Activated CD8-positive, alpha-beta memory T cell treated with anti-CD3 and anti-CD28 coated beads for 36 hours (primary cell): ENCODE measurements at regions not wholly inside any gene's neighbourhood (a gene's known extent, or its start where the extent isn't known, plus 50 kb on each side); places are given as distances from the start of the nearest gene placed in this dataset.
"Not testable (repeated sequence)": the region's sequence is repeated elsewhere in the genome, so short reads cannot be mapped to it uniquely, and the experiment has no call there.

Source experiments
- CTCF ChIA-PET: fragments of 350-600 bp; sonication (Branson Sonifier 250); formaldehyde crosslinking; loops from one replicate; lab custom pipeline; 2021; ENCODE audit warnings: antibody characterized with exemption; lab: Charles Lee
- POLR2A ChIA-PET: fragments of 350-600 bp; sonication (Branson Sonifier 250); formaldehyde crosslinking; loops from one replicate; lab custom pipeline; 2021; ENCODE audit warnings: antibody characterized with exemption; lab: Charles Lee

GRCh38 chr18:49697757-49698524, 115.4 kb downstream of the ACAA2 start:
- POLR2A ChIA-PET, result no interaction called here
- CTCF ChIA-PET, result no interaction called here

- CTCF ChIA-PET, result no interaction called here
- POLR2A ChIA-PET, result no interaction called here
Observed at GRCh38 chr18:49697049-49697448, 116.3 kb downstream of the ACAA2 start.

GRCh38 chr18:49694402-49694801, 118.9 kb downstream of the ACAA2 start:
- POLR2A ChIA-PET, result no interaction called here
- CTCF ChIA-PET, result interaction anchor here (0.9 kb wide), 1 partner anchor 8 kb away, joined by 3 read pairs; no protein-coding TSS in a partner anchor

- POLR2A ChIA-PET, result no interaction called here
- CTCF ChIA-PET, result no interaction called here
Observed at GRCh38 chr18:49693717-49694005, 119.7 kb downstream of the ACAA2 start.

- ChIA-PET CTCF (no interaction called here), POLR2A (no interaction called here)
Observed at GRCh38 chr18:49692906-49693716, 120.2 kb downstream of the ACAA2 start.

- CTCF ChIA-PET, result no interaction called here
- POLR2A ChIA-PET, result no interaction called here
Observed at GRCh38 chr18:49691177-49691608, 122.1 kb downstream of the ACAA2 start.

- ChIA-PET POLR2A (no interaction called here), CTCF (no interaction called here)
Observed at GRCh38 chr18:49690312-49690711, 123.0 kb downstream of the ACAA2 start.

GRCh38 chr18:49685231-49685942, 123.5 kb downstream of the LIPG start:
- POLR2A ChIA-PET, result no interaction called here
- CTCF ChIA-PET, result interaction anchor here (1.3 kb wide), 1 partner anchor 14 kb away, joined by 3 read pairs; no protein-coding TSS in a partner anchor

GRCh38 chr18:49682803-49683190, 120.9 kb downstream of the LIPG start:
- CTCF ChIA-PET, POLR2A ChIA-PET: not testable (repeated sequence)

- ChIA-PET POLR2A (no interaction called here), CTCF (no interaction called here)
Observed at GRCh38 chr18:49682173-49682802, 120.4 kb downstream of the LIPG start.

- CTCF ChIA-PET, result no interaction called here
Observed at GRCh38 chr18:49681387-49681786, 119.5 kb downstream of the LIPG start.

GRCh38 chr18:49678440-49678839, 116.6 kb downstream of the LIPG start:
- ChIA-PET POLR2A (no interaction called here), CTCF (no interaction called here)

More at GRCh38 chr18:49681387-49681786, 119.5 kb downstream of the LIPG start:
- POLR2A ChIA-PET, result no interaction called here

GRCh38 chr18:49677762-49678413, 116.0 kb downstream of the LIPG start:
- ChIA-PET POLR2A (no interaction called here), CTCF (no interaction called here)

- POLR2A ChIA-PET, result no interaction called here
Observed at GRCh38 chr18:49677081-49677480, 115.2 kb downstream of the LIPG start.

GRCh38 chr18:49673281-49673680, 111.4 kb downstream of the LIPG start:
- ChIA-PET POLR2A (no interaction called here), CTCF (no interaction called here)

More at GRCh38 chr18:49677081-49677480, 115.2 kb downstream of the LIPG start:
- CTCF ChIA-PET, result no interaction called here

- CTCF ChIA-PET, result no interaction called here
- POLR2A ChIA-PET, result no interaction called here
Observed at GRCh38 chr18:49672853-49673252, 111.0 kb downstream of the LIPG start.

GRCh38 chr18:49669403-49669802, 107.5 kb downstream of the LIPG start:
- POLR2A ChIA-PET, result no interaction called here
- CTCF ChIA-PET, result no interaction called here

GRCh38 chr18:49668574-49669275, 106.9 kb downstream of the LIPG start:
- CTCF ChIA-PET, result no interaction called here
- POLR2A ChIA-PET, result no interaction called here

- ChIA-PET CTCF (no interaction called here), POLR2A (no interaction called here)
Observed at GRCh38 chr18:49667462-49667861, 105.6 kb downstream of the LIPG start.
